LoVo (cell line): ENCODE measurements at regions not wholly inside any gene's neighbourhood (a gene's known extent, or its start where the extent isn't known, plus 50 kb on each side); places are given as distances from the start of the nearest gene placed in this dataset.
"Not testable (repeated sequence)": the region's sequence is repeated elsewhere in the genome, so short reads cannot be mapped to it uniquely, and the experiment has no call there.

Experiments
- DNase-seq: peaks from one replicate; pipeline ENCODE4 v3.0.0-alpha.2; 2016; ENCODE audit warnings: low spot score

- no peak for DNase-seq
These were observed 91.3 kb downstream of the MFAP3L start for GRCh38 chr4:169934794-169935429.

- DNase-seq, result no peak
These were observed 92.7 kb downstream of the MFAP3L start for GRCh38 chr4:169933531-169933930.

GRCh38 chr4:169931964-169932363 is 94.2 kb downstream of the MFAP3L start:
- DNase-seq, result no peak

- DNase-seq, result not testable (repeated sequence)
These were observed 95.4 kb downstream of the MFAP3L start for GRCh38 chr4:169930755-169931154.

GRCh38 chr4:169927280-169927679 is 98.9 kb downstream of the MFAP3L start:
- no peak for DNase-seq

- DNase-seq, result no peak
These were observed 100.5 kb downstream of the MFAP3L start for GRCh38 chr4:169925678-169926077.

GRCh38 chr4:169922632-169923276 is 103.4 kb downstream of the MFAP3L start:
- DNase-seq, result no peak

- no peak for DNase-seq
These were observed 104.5 kb downstream of the MFAP3L start for GRCh38 chr4:169921732-169922131.

GRCh38 chr4:169921237-169921636 is 105.0 kb downstream of the MFAP3L start:
- DNase-seq, result no peak

GRCh38 chr4:169919194-169920124 is 106.7 kb downstream of the MFAP3L start:
- DNase-seq, result not testable (repeated sequence)

- no peak for DNase-seq
These were observed 110.7 kb downstream of the MFAP3L start for GRCh38 chr4:169915545-169915944.

GRCh38 chr4:169914866-169915265 is 111.3 kb downstream of the MFAP3L start:
- DNase-seq, result no peak

GRCh38 chr4:169912996-169913395 is 113.2 kb downstream of the MFAP3L start:
- DNase-seq, result no peak

- no peak for DNase-seq
These were observed 116.3 kb downstream of the MFAP3L start for GRCh38 chr4:169909897-169910296.

GRCh38 chr4:169909479-169909878 is 116.7 kb downstream of the MFAP3L start:
- no peak for DNase-seq

- no peak for DNase-seq
These were observed 118.5 kb downstream of the MFAP3L start for GRCh38 chr4:169907705-169908104.

GRCh38 chr4:169906821-169907220 is 119.4 kb downstream of the MFAP3L start:
- DNase-seq, result no peak

- DNase-seq, result no peak
These were observed 120.1 kb downstream of the MFAP3L start for GRCh38 chr4:169906104-169906503.

- no peak for DNase-seq
These were observed 123.4 kb downstream of the MFAP3L start for GRCh38 chr4:169902658-169903345.

- DNase-seq, result no peak
These were observed 125.9 kb downstream of the MFAP3L start for GRCh38 chr4:169900241-169900845.

- no peak for DNase-seq
These were observed 126.9 kb downstream of the MFAP3L start for GRCh38 chr4:169899295-169899694.

GRCh38 chr4:169898095-169898494 is 128.1 kb downstream of the MFAP3L start:
- no peak for DNase-seq
